ENCODE measurements at regions not wholly inside any gene's neighbourhood (a gene's known extent, or its start where the extent isn't known, plus 50 kb on each side); places are given as distances from the start of the nearest gene placed in this dataset.

GRCh38 chr6:14505401-14505800 lies 387.8 kb downstream of the CD83 start:
- TF ChIP-seq CTCF (IDR thresholded peaks at IDR 0.05; ENCODE audit: poor library complexity, severe bottlenecking) (no peak), RAD21 (conservative IDR thresholded peaks at IDR 0.05) (no peak), REST (IDR thresholded peaks at IDR 0.05; ENCODE audit: borderline replicate concordance) (no peak), MXI1 (conservative IDR thresholded peaks at IDR 0.05; ENCODE audit: poor library complexity, severe bottlenecking) (no peak), POLR2AphosphoS5 (IDR thresholded peaks at IDR 0.05) (no peak), EZH2 (IDR thresholded peaks at IDR 0.05; ENCODE audit: borderline replicate concordance, insufficient read depth, low read length, poor library complexity, severe bottlenecking) (no peak), SMC3 (conservative IDR thresholded peaks at IDR 0.05; ENCODE audit: poor library complexity) (no peak)
